Suprapubic skin (tissue), 4 donors: ENCODE measurements at regions not wholly inside any gene's neighbourhood (a gene's known extent, or its start where the extent isn't known, plus 50 kb on each side); places are given as distances from the start of the nearest gene placed in this dataset.

Source experiments
- DNase-seq, 2 donors: peaks; one replicate each; pipeline ENCODE4 v3.0.0-alpha.2; 2019; ENCODE audit warnings: low spot score in 2 of 2
- H3K27ac ChIP-seq: fragments of 200-600 bp; sonication (generic); one replicate; pipeline ENCODE4 v1.5.1; 2019
- H3K27me3 ChIP-seq: fragments of 200-600 bp; sonication (generic); one replicate; pipeline ENCODE4 v1.5.1; 2019
- H3K36me3 ChIP-seq: fragments of 200-600 bp; sonication (generic); one replicate; pipeline ENCODE4 v1.5.1; 2019
- H3K4me1 ChIP-seq: fragments of 200-600 bp; sonication (generic); one replicate; pipeline ENCODE4 v1.5.1; 2019
- H3K4me3 ChIP-seq: fragments of 200-600 bp; sonication (generic); one replicate; pipeline ENCODE4 v1.5.1; 2019; ENCODE audit warnings: mild to moderate bottlenecking
- H3K9me3 ChIP-seq: fragments of 200-600 bp; sonication (generic); one replicate; pipeline ENCODE4 v1.5.1; 2019
- CTCF ChIP-seq, 2 donors: fragments of 200-600 bp in 1 of 2; fragments of 450-650 bp in 1 of 2; sonication (generic) in 1 of 2; IDR thresholded peaks; one replicate each; pipeline ENCODE4 v1.5.1; 2016 to 2019; ENCODE audit warnings: antibody characterized with exemption in 2 of 2, mild to moderate bottlenecking in 1 of 2, moderate library complexity in 1 of 2
- EP300 ChIP-seq: sonication (generic); formaldehyde crosslinking; IDR thresholded peaks from one replicate; pipeline ENCODE4 v1.6.1; 2017; ENCODE audit warnings: antibody characterized with exemption
- POLR2A ChIP-seq, 2 donors: fragments of 450-650 bp; IDR thresholded peaks; one replicate each; pipeline ENCODE4 v1.6.1; 2017; ENCODE audit warnings: antibody characterized with exemption in 2 of 2, mild to moderate bottlenecking in 2 of 2, moderate library complexity in 2 of 2
- POLR2AphosphoS5 ChIP-seq, 3 donors: sonication (generic); formaldehyde crosslinking; IDR thresholded peaks; one replicate each; pipeline ENCODE4 v1.6.1; 2017; ENCODE audit warnings: antibody characterized with exemption in 3 of 3
- WGBS: methylation state at CpG from one replicate; pipeline ENCODE4 v1.1.5; 2018; 5-methylcytosine and 5-hydroxymethylcytosine counted together

GRCh38 chr9:115169003-115169402 is 51.0 kb upstream of the TNC start:
- TF ChIP-seq POLR2AphosphoS5 (IDR thresholded peaks at IDR 0.05) (no peak), EP300 (no peak), CTCF (IDR thresholded peaks at IDR 0.05) (no peak), POLR2A (IDR thresholded peaks at IDR 0.05) (no peak)
- Histone ChIP-seq H3K27ac (no peak overlapping the region), H3K27me3 (no peaks in the 10 kb centered on the region), H3K4me1 (no peaks in the 10 kb centered on the region), H3K4me3 (no peak overlapping the region), H3K9me3 (no peaks in the 10 kb centered on the region), H3K36me3 (no peaks in the 10 kb centered on the region)
- 92% methylated on average over 3 of the region's 3 CpGs for WGBS
- DNase-seq: no peak

GRCh38 chr9:115170358-115171073 is 52.6 kb upstream of the TNC start:
- H3K36me3 ChIP-seq: no peaks in the 10 kb centered on the region
- H3K9me3 ChIP-seq: no peaks in the 10 kb centered on the region
- no peak for DNase-seq
- H3K27me3 ChIP-seq: no peaks in the 10 kb centered on the region
- H3K4me3 ChIP-seq: no peak overlapping the region
- H3K27ac ChIP-seq: no peak overlapping the region
- WGBS: 48% methylated on average over 5 of the region's 5 CpGs
- H3K4me1 ChIP-seq: no peaks in the 10 kb centered on the region
- TF ChIP-seq POLR2AphosphoS5 (IDR thresholded peaks at IDR 0.05): no peak
- no peak for TF ChIP-seq CTCF (IDR thresholded peaks at IDR 0.05)
- no peak for TF ChIP-seq POLR2A (IDR thresholded peaks at IDR 0.05)

- Histone ChIP-seq H3K27ac (no peak overlapping the region), H3K4me3 (no peak overlapping the region), H3K27me3 (no peaks in the 10 kb centered on the region), H3K36me3 (no peaks in the 10 kb centered on the region), H3K4me1 (no peaks in the 10 kb centered on the region), H3K9me3 (no peaks in the 10 kb centered on the region)
- WGBS: 90% methylated on average over 3 of the region's 3 CpGs
- DNase-seq: no peak
- TF ChIP-seq EP300: no peak
- TF ChIP-seq CTCF (IDR thresholded peaks at IDR 0.05): no peak
- no peak for TF ChIP-seq POLR2A (IDR thresholded peaks at IDR 0.05)
- no peak for TF ChIP-seq POLR2AphosphoS5 (IDR thresholded peaks at IDR 0.05)
These were observed 54.0 kb upstream of the TNC start for GRCh38 chr9:115171921-115172388.

GRCh38 chr9:115182264-115182663 is 64.3 kb upstream of the TNC start:
- DNase-seq: no peak
- no peak overlapping the region for H3K4me3 ChIP-seq
- 97% methylated on average over 1 of the region's 1 CpG for WGBS
- H3K9me3 ChIP-seq: no peaks in the 10 kb centered on the region
- no peaks in the 10 kb centered on the region for H3K36me3 ChIP-seq
- H3K27ac ChIP-seq: no peak overlapping the region
- TF ChIP-seq EP300 (no peak), POLR2AphosphoS5 (IDR thresholded peaks at IDR 0.05) (no peak), CTCF (IDR thresholded peaks at IDR 0.05) (no peak), POLR2A (IDR thresholded peaks at IDR 0.05) (no peak)
- H3K4me1 ChIP-seq: no peaks in the 10 kb centered on the region
- no peaks in the 10 kb centered on the region for H3K27me3 ChIP-seq

- no peaks in the 10 kb centered on the region for H3K4me1 ChIP-seq
- no peaks in the 10 kb centered on the region for H3K9me3 ChIP-seq
- no peaks in the 10 kb centered on the region for H3K36me3 ChIP-seq
- H3K27ac ChIP-seq: no peak overlapping the region
- no peak overlapping the region for H3K4me3 ChIP-seq
- DNase-seq: no peak
- TF ChIP-seq POLR2A (IDR thresholded peaks at IDR 0.05): no peak
- TF ChIP-seq CTCF (IDR thresholded peaks at IDR 0.05): no peak
- no peak for TF ChIP-seq EP300
- no peak for TF ChIP-seq POLR2AphosphoS5 (IDR thresholded peaks at IDR 0.05)
- H3K27me3 ChIP-seq: no peaks in the 10 kb centered on the region
These were observed 65.5 kb upstream of the TNC start for GRCh38 chr9:115183436-115183835.
